ENCODE measurements at regions not wholly inside any gene's neighbourhood (a gene's known extent, or its start where the extent isn't known, plus 50 kb on each side); places are given as distances from the start of the nearest gene placed in this dataset.
"Not testable (repeated sequence)": the region's sequence is repeated elsewhere in the genome, so short reads cannot be mapped to it uniquely, and the experiment has no call there.

- DNase-seq (ENCODE audit: low spot score): no peak
Measured at GRCh38 chr13:94902722-94903407, 190.5 kb upstream of the SOX21 start.

- no peak for DNase-seq (ENCODE audit: low spot score)
Measured at GRCh38 chr13:94901070-94901469, 188.7 kb upstream of the SOX21 start.

GRCh38 chr13:94896719-94897317 lies 184.5 kb upstream of the SOX21 start:
- DNase-seq (ENCODE audit: low spot score): no peak

GRCh38 chr13:94896238-94896637 lies 183.9 kb upstream of the SOX21 start:
- no peak for DNase-seq (ENCODE audit: low spot score)

DNA sequence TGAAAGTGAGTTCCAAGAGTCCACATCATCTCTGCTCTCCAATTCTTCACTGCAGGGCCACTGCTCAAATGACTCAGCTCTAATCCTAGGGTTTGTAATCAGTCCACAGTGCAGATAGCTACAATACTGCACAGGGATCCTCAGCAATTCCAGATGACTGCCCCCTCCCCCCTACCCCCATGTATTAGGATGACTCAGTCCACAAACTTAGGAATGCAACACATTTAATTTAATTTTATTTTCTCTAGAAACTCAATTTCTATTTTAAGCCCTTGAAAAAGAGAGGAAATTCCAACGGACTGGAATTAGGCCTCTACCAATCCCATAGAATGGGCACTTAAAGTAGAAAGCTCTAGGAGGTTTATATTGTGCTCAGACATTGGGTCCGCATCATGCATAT lies 173.8 kb upstream of the SOX21 start:
- DNase-seq (ENCODE audit: low spot score): no peak

DNA sequence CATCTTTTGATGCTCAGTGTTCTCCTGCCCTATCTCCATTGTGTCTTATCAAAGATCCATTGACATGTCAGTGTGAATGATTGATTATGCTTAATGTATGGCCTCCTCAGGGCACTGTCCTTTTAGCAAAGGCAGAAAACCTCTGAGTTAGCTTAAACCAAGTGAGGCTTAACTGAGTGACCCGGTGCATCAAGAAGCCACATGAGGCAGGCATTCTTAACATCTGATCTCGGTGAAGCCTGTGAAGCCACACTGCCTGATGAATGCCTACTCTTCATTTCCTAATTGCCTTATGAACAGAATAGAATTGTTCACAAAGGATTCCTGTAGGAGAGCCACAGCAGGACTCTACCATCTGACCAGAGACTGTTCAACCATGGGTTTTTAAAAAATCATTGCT lies 168.1 kb upstream of the SOX21 start:
- no peak for DNase-seq (ENCODE audit: low spot score)

GRCh38 chr13:94878602-94879165 lies 166.3 kb upstream of the SOX21 start:
- DNase-seq (ENCODE audit: low spot score): no peak

DNA sequence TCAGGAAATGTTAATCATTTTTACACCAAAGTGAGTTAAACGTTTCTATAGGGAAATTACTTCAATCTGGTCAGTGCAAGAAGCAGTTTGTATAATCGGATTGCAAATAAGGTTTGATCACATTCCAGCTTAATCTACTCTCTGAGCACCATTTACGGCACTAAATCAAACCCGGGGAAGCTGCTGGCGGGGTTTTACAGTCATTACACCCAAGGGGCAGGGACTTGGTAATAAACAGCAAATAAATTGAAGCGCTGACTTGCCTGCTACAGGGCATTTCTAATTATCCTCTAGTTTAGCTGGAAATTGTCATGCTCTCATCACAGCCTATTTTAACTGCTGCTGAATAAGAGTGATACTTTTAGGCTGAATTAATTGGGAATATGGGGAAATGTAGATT lies 152.1 kb upstream of the SOX21 start:
- DNase-seq (ENCODE audit: low spot score): peak; percentile 47

DNA sequence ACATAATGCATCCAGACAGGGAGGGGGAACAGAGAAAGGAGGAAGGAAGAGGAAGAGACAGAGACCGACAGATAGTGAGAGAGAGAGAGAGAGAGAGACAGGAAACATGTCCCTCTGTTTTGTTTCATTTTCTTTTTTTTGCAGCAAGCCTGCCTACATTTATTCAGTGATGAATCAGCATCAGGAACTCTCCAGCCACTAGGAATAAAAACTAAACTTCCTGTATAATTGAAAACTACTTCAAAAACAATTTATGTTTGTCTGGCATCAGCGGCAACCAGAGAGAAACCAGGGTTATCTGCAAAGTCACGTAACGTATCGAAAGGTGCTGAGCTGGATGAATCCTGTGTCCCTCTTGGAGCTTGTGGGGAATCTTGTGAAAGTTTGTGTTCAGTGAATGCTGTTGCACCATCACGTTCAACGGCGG lies 148.6 kb upstream of the SOX21 start:
- DNase-seq (ENCODE audit: low spot score): no peak

DNA sequence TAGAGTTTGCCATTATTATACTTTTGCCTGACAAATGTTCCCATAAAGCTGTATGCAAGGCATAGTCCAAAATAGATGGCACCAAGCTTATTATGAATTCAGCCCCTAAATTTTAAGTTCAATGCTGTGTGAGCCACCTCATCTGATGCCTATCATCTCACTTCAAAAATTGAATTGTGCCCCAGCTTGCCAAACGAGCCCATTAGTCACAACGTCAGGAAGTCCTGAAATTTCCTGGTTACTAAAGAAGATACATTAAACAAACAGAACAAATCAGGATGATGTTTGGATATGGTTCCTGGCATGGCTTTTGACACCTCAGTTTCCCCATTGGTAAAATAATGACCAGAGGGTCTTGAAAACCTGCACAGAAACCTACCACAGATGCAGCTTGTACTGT lies 147.5 kb upstream of the SOX21 start:
- no peak for DNase-seq (ENCODE audit: low spot score)

GRCh38 chr13:94859278-94859691 lies 146.9 kb upstream of the SOX21 start:
- no peak for DNase-seq (ENCODE audit: low spot score)

- no peak for DNase-seq (ENCODE audit: low spot score)
Measured at GRCh38 chr13:94858856-94859255, 146.5 kb upstream of the SOX21 start.

- DNase-seq (ENCODE audit: low spot score): no peak
Measured at GRCh38 chr13:94854688-94855087, 142.3 kb upstream of the SOX21 start.

DNA sequence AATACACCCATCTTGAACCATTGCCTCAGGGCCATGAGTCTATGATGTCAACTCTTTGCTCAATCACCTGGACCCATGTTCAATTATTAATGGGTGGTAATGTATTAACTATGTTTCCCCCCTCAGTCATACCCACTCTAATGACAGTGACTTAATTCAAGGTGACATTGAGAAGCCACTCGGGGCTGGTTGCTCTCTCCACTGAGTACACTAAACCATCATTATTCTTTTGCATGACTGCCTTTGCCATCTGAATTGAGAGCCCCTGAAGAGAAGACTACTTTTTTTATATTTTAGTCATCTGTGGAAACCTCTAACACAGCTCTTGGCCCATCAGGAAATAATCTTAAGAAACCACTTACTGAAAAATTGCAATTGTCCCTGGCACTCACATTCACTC lies 139.2 kb upstream of the SOX21 start:
- no peak for DNase-seq (ENCODE audit: low spot score)

GRCh38 chr13:94849254-94849653 lies 136.9 kb upstream of the SOX21 start:
- no peak for DNase-seq (ENCODE audit: low spot score)

DNA sequence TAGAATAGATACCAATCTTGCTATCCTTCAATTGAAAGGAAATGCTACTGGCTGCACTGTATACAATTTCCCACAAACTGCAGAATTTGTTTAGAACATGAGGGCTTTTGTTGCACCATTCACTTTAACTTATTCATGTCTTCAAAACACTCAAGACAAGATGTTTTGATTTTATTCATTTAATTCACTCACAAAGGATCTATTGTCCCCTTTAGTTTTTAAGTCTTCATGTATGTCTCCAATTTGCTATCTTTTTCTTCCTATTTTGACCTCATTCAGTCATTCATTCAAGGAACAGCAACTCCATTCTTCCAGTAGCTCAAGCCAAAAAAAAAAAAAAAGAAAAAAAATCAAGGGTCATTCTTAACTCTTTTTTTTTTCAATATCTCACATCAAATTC lies 130.6 kb upstream of the SOX21 start:
- no peak for DNase-seq (ENCODE audit: low spot score)

DNA sequence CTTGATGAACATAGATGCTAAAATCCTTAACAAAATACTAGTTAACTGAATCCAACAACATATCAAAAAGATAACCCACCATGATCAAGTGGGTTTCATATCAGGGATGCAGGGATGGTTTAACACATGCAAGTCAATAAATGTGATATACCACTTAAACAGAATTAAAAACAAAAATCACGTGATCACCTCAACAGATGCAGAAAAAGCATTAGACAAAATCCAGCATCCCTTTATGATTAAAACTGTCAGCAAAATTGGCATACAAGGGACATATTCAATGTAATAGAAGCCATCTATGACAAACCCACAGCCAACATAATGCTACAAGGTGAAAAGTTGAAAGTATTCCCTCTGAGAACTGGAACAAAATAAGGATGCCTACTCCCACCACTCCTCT lies 124.7 kb upstream of the SOX21 start:
- DNase-seq (ENCODE audit: low spot score): not testable (repeated sequence)

GRCh38 chr13:94829837-94830365 lies 117.6 kb upstream of the SOX21 start:
- no peak for DNase-seq (ENCODE audit: low spot score)

DNA sequence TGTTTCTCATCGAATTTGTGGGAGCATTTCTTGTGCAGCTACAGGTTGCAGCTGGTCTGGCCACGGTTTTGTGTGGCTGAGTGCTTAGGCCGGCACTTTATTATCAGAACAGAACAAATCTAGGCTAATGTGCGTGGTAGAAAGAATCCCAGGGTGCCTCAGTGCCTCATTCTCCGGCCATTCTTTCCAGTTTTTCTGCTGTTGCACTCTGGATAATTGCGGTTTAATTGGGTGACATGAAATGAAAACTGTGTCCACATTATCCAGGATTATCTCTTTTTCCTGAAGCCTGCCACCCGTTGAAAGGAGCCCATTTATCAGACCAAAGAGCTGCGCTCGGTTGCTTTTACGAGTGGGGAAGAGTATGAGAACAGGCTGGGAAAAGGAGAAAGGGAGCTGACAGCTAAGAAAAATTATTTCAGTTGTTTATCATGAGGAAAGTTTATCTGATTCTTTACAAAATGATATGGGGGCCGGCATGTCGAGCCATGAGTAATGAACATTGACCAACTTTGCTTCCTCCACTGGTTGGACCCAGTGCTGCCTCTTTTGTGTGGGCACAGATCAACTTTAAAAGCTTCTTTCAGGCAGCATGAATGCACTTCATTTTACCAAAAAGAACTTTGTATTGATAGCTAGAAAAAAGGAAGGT lies 117.0 kb upstream of the SOX21 start:
- no peak for DNase-seq (ENCODE audit: low spot score)

DNA sequence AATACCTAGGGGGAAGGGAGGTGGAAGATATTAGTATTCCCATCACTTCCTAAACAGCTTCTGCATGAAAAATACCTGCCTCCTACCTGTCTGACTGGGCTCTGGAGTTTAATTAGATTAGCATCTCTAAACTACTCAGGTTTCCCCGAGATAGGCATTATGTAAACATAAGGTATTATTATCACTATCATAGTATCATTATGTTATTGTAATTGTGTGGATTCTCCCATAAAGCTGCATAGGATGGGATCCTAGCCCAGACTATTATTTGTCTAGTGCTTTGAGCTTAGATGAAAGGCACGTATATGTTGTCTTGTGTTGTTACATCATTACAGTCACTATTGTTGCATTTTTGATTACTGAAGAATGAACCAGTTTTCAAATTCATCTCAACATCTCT lies 115.2 kb upstream of the SOX21 start:
- no peak for DNase-seq (ENCODE audit: low spot score)

DNA sequence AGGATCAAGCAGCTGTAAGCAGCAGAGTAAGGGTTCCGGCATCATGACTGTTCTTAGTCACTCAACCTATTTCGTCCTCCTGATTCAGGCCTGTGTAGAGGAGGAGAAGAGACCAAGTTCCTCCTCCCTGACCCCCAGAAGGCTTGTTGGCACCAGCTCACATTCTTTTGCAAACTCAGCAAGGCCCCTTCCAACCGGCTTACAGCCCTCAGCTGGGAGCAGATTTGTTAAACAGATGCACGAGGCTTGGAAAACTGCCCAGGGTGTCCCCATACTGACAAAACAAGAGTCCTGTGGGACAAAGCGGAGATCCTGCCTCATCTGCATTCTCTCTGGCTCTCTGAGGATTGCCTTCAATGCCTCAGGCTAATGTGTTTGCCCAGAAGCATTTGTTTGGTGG lies 113.2 kb upstream of the SOX21 start:
- DNase-seq (ENCODE audit: low spot score): peak; percentile 64

- DNase-seq (ENCODE audit: low spot score): no peak
Measured at GRCh38 chr13:94824601-94825000, 112.3 kb upstream of the SOX21 start.

DNA sequence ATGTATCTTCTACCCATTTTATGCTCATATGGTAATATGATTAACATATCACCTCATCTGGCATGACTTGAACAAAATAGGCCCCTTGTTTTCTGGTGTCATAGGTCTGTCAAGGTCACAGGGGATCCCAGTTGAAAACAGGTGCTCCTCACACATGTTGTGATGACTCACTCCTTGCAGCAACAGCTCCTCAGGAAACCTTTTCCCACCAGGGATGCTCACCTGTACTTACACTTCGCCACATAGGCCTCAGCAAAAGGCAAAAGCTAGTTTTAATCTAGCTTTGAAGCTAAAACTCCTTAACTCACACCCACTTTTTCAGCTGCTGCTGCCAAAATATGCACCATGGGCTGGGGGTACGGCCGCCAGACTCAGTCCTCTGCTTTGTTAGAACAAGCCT lies 110.0 kb upstream of the SOX21 start:
- no peak for DNase-seq (ENCODE audit: low spot score)
